ENCODE measurements at regions not wholly inside any gene's neighbourhood (a gene's known extent, or its start where the extent isn't known, plus 50 kb on each side); places are given as distances from the start of the nearest gene placed in this dataset.

DNA sequence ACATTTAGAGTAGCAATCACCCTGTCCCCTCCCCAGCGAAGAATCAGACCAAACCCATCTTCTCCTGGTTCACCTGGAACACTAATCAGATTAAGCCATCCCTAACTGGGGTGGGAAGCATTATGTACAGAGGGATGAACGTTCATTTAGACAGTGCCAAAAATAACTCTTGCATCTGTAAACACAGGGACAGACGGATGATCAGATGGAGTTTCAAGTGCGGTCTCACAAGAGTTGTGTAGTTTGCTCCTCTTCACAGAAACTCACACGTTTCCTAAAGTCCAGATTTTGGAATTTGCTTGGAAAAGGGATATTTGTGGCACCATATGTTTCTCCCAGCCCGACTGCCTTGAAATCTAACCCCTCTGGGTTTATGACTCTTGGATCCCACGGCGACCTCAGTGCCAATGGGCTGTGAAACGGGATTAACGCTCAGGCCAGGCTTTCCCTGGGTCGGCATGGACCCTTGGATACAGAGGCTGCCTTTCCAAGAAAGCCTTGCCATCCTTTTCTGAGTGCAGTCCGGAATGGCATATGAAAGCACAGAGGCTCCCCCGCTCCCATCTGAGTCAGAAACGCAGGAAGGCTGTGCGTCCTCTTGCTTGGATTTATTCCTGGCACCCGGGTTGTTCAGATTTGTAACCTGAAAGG lies 293.2 kb upstream of the HABP2 start:
- Histone ChIP-seq H3K27me3 (ENCODE audit: insufficient read depth in 3 of 3, low read length in 2 of 3) (peaks cover 0 to 12% (median 2%) of the 10 kb centered on the region in 3 donors), H3K36me3 (ENCODE audit: insufficient read depth in 1 of 2, low read depth in 1 of 2) (no peaks in the 10 kb centered on the region), H3K4me3 (no peak overlapping the region), H3K9me3 (no peaks in the 10 kb centered on the region), H3K27ac (no peak overlapping the region), H3K4me1 (no peaks in the 10 kb centered on the region)
- intact Hi-C loops (cut with DNase I), result no loop called here
- WGBS, 3 donors, result 27 to 38% (median 28%) methylated on average over 16 of the region's 16 CpGs
- no peak for DNase-seq
- TF ChIP-seq, protein P1, sequence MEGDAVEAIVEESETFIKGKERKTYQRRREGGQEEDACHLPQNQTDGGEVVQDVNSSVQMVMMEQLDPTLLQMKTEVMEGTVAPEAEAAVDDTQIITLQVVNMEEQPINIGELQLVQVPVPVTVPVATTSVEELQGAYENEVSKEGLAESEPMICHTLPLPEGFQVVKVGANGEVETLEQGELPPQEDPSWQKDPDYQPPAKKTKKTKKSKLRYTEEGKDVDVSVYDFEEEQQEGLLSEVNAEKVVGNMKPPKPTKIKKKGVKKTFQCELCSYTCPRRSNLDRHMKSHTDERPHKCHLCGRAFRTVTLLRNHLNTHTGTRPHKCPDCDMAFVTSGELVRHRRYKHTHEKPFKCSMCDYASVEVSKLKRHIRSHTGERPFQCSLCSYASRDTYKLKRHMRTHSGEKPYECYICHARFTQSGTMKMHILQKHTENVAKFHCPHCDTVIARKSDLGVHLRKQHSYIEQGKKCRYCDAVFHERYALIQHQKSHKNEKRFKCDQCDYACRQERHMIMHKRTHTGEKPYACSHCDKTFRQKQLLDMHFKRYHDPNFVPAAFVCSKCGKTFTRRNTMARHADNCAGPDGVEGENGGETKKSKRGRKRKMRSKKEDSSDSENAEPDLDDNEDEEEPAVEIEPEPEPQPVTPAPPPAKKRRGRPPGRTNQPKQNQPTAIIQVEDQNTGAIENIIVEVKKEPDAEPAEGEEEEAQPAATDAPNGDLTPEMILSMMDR (IDR thresholded peaks at IDR 0.05), result no peak
- ATAC-seq, result no peak

DNA sequence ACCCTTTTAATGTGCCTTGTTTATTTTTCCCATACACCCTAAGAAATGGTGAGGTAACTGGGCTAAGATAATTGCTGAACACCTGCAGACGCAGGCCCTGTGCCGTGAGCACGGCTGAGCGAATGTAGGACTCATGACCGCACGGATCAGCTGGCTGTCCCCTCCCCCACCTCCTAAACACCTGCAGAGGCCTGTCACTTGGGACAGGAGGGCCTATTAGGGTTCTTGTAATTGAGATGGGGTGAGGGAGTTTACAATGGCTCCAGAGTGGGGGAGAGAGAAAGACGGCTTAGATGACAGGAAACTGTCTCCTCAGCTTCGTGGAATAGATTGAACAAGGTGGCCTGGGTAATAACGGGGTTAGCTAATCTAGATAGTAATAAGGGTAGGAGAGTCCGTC lies 291.7 kb upstream of the HABP2 start:
- no peak overlapping the region for H3K4me3 ChIP-seq
- no peaks in the 10 kb centered on the region for H3K4me1 ChIP-seq
- ATAC-seq (no peak), DNase-seq (no peak)
- H3K27me3 ChIP-seq (ENCODE audit: insufficient read depth in 3 of 3, low read length in 2 of 3), result peaks cover 0 to 12% (median 2%) of the 10 kb centered on the region in 3 donors
- H3K36me3 ChIP-seq (ENCODE audit: insufficient read depth in 1 of 2, low read depth in 1 of 2), result no peaks in the 10 kb centered on the region
- H3K27ac ChIP-seq, result no peak overlapping the region
- intact Hi-C loops (cut with DNase I), result no loop called here
- no peaks in the 10 kb centered on the region for H3K9me3 ChIP-seq
- 85 to 88% (median 87%) methylated on average over 10 of the region's 10 CpGs for WGBS, 3 donors
- TF ChIP-seq, protein P1 (IDR thresholded peaks at IDR 0.05), result no peak

DNA sequence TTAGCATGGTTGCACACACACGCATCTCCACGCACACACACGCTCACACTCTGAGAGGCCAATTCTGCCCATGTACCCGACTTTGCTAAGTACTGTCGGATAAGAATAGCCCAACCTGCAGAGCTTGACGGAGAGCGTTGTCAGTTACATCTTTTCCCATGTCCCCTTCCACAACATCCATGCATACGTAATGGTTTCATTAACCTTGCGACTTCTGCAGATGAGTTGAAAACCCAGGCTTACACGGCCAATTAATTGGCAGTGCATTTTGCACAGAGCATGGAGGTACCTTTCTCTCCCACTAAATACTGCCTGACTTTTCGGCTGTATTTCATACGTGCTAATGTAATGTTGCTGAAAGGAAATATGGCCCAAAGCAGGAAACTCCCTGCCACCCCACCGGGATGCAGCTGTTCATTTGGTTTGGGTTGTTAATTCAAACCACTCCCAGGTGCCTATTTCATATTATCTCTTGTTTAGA lies 291.2 kb upstream of the HABP2 start:
- H3K9me3 ChIP-seq, result no peaks in the 10 kb centered on the region
- H3K27ac ChIP-seq, result no peak overlapping the region
- H3K4me3 ChIP-seq, result no peak overlapping the region
- ATAC-seq, result no peak
- H3K36me3 ChIP-seq (ENCODE audit: insufficient read depth in 1 of 2, low read depth in 1 of 2), result no peaks in the 10 kb centered on the region
- 71 to 77% (median 75%) methylated on average over 13 of the region's 13 CpGs for WGBS, 3 donors
- H3K4me1 ChIP-seq, result no peaks in the 10 kb centered on the region
- intact Hi-C loops (cut with DNase I), result no loop called here
- no peak for DNase-seq
- TF ChIP-seq, protein P1 (IDR thresholded peaks at IDR 0.05), result no peak
- H3K27me3 ChIP-seq (ENCODE audit: insufficient read depth in 3 of 3, low read length in 2 of 3), result peaks cover 0 to 12% (median 2%) of the 10 kb centered on the region in 3 donors

DNA sequence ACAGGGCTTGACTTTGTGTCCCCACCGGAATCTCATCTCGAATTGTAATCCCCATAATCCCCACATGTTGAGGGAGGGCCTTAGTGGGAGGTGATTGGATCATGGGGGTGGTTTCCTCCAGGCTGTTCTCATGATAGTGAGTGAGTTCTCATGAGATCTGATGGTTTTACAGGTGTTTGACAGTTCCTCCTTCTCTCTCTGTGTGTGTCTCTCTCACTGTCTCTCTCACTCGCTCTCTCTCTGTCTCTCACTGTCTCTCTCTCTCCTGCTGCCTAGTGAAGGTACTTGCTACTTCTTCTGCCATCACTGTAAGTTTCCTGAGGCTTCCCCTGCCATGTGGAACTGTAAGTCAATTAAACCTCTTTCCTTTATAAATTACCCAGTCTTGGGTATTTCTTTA lies 289.8 kb upstream of the HABP2 start:
- no peaks in the 10 kb centered on the region for H3K36me3 ChIP-seq (ENCODE audit: insufficient read depth in 1 of 2, low read depth in 1 of 2)
- no peak overlapping the region for H3K4me3 ChIP-seq
- H3K4me1 ChIP-seq, result no peaks in the 10 kb centered on the region
- H3K27ac ChIP-seq, result no peak overlapping the region
- TF ChIP-seq, protein P1 (IDR thresholded peaks at IDR 0.05), result no peak
- 89 to 100% (median 100%) methylated on average over 3 of the region's 3 CpGs for WGBS, 3 donors
- intact Hi-C loops (cut with DNase I), result no loop called here
- DNase-seq, result no peak
- H3K9me3 ChIP-seq, result no peaks in the 10 kb centered on the region
- H3K27me3 ChIP-seq (ENCODE audit: insufficient read depth in 3 of 3, low read length in 2 of 3), result peaks cover 0 to 9% (median 2%) of the 10 kb centered on the region in 3 donors
- ATAC-seq, result no peak

All from psoas muscle (tissue), 7 donors.